Panc1 (cell line): ENCODE measurements at regions not wholly inside any gene's neighbourhood (a gene's known extent, or its start where the extent isn't known, plus 50 kb on each side); places are given as distances from the start of the nearest gene placed in this dataset.

ENCODE experiments used
- ATAC-seq: fragments of 200-7000 bp; cut with Tn5 transposase; 2 replicates; pipeline ENCODE4 v1.9.1; 2020; ENCODE audit warnings: mild to moderate bottlenecking, moderate library complexity
- BruUV-seq: library from RNA; stranded (reverse); fragments of 400-500 nt; replicated peaks from 2 replicates; lab custom pipeline; 2021; lab: Mats Ljungman, UMichigan
- CTCF ChIA-PET: fragments of 300-600 bp; sonication (Branson Sonifier 250); formaldehyde crosslinking; loops from one replicate; lab custom pipeline; 2022; ENCODE audit warnings: antibody characterized with exemption; lab: Charles Lee
- POLR2A ChIA-PET: fragments of 300-600 bp; sonication (Branson Sonifier 250); formaldehyde crosslinking; loops from one replicate; lab custom pipeline; 2022; ENCODE audit warnings: antibody characterized with exemption; lab: Charles Lee
- DNase-seq: peaks from one replicate; pipeline ENCODE4 v3.0.0-alpha.2; 2010; ENCODE audit warnings: low read depth, low spot score
- H3K27ac ChIP-seq: 2 replicates; pipeline ENCODE4 v1.5.1; 2011; ENCODE audit warnings: mild to moderate bottlenecking, low read length, inconsistent platforms
- H3K27me3 ChIP-seq: fragments of 200-500 bp; sonication (Bioruptor generic); 2 replicates; pipeline ENCODE4 v1.6.0; 2014; ENCODE audit warnings: low read length, inconsistent platforms; ENCODE audit not compliant: control insufficient read depth, insufficient read depth
- H3K36me3 ChIP-seq: fragments of 200-500 bp; sonication (Bioruptor generic); 2 replicates; pipeline ENCODE4 v1.5.1; 2014; ENCODE audit warnings: inconsistent platforms, mild to moderate bottlenecking, low read length, moderate library complexity; ENCODE audit not compliant: control insufficient read depth, insufficient read depth
- H3K4me1 ChIP-seq: 2 replicates; pipeline ENCODE4 v1.5.1; 2011; ENCODE audit warnings: inconsistent platforms, mild to moderate bottlenecking, low read length, moderate library complexity; ENCODE audit not compliant: control insufficient read depth, insufficient read depth
- H3K4me3 ChIP-seq, 2 experiments: 2 replicates each; pipeline ENCODE4 v1.5.1; 2011 to 2012; ENCODE audit warnings: low read depth in 2 of 2, low read length in 2 of 2, mild to moderate bottlenecking in 2 of 2, inconsistent platforms in 1 of 2, moderate library complexity in 1 of 2
- H3K9me3 ChIP-seq: fragments of 200-500 bp; sonication (Bioruptor generic); 2 replicates; pipeline ENCODE4 v1.5.1; 2014; ENCODE audit warnings: low read depth, mild to moderate bottlenecking, inconsistent platforms, low read length, moderate library complexity; ENCODE audit not compliant: control insufficient read depth, insufficient read depth
- POLR2AphosphoS5 ChIP-seq: IDR thresholded peaks from 2 replicates; pipeline ENCODE4 v1.6.1; 2012; ENCODE audit warnings: mild to moderate bottlenecking, low read depth, low read length, moderate library complexity
- SIN3A ChIP-seq: IDR thresholded peaks from 2 replicates; pipeline ENCODE4 v1.6.1; 2012; ENCODE audit warnings: low read depth, mild to moderate bottlenecking, low read length, moderate library complexity, borderline replicate concordance; ENCODE audit not compliant: insufficient read depth
- TCF7L2 ChIP-seq: IDR thresholded peaks from 2 replicates; pipeline ENCODE4 v1.6.1; 2011; ENCODE audit warnings: mild to moderate bottlenecking, low read depth, low read length, inconsistent platforms
- in situ Hi-C: cut with HindIII; loops from 2 replicates; pipeline ENCODE4 v1.10.0; 2016; ENCODE audit warnings: low sequenced_read_pairs, low pct_unique_long_range_greater_than_20kb
- intact Hi-C: fragments of 100-400 bp; cut with micrococcal nuclease; formaldehyde crosslinking; loops from one replicate; pipeline ENCODE4 v1.10.0; 2022; ENCODE audit not compliant: unreplicated experiment
- TF ChIP-seq, protein P1 (sequence below), 2 experiments: IDR thresholded peaks; 2 replicates each; pipeline ENCODE4 v1.6.1; 2011 to 2012; ENCODE audit warnings: low read depth in 2 of 2, control low read depth in 1 of 2, low read length in 1 of 2, mild to moderate bottlenecking in 1 of 2, moderate library complexity in 1 of 2; ENCODE audit not compliant: insufficient read depth in 1 of 2
- TF ChIP-seq, protein P2 (sequence below): fragments of 450-650 bp; IDR thresholded peaks from 2 replicates; pipeline ENCODE4 v1.5.1; 2017; ENCODE audit warnings: mild to moderate bottlenecking

- ATAC-seq: no peak
- CTCF ChIA-PET: no interaction called here
Measured at GRCh38 chr2:195105581-195105980, 551.4 kb upstream of the SLC39A10 start.

GRCh38 chr2:195094330-195094729, 562.7 kb upstream of the SLC39A10 start:
- H3K27ac ChIP-seq: no peak overlapping the region
- intact Hi-C loops (no loop called here), in situ Hi-C loops (no loop called here)
- ATAC-seq (no peak), DNase-seq (no peak)
- POLR2A ChIA-PET: no interaction called here
- no peaks in the 10 kb centered on the region for H3K36me3 ChIP-seq
- H3K4me3 ChIP-seq: no peak overlapping the region
- BruUV-seq: no TSS peak
- H3K4me1 ChIP-seq: no peaks in the 10 kb centered on the region
- H3K9me3 ChIP-seq: no peaks in the 10 kb centered on the region
- H3K27me3 ChIP-seq: no peaks in the 10 kb centered on the region
- CTCF ChIA-PET: no interaction called here
- TF ChIP-seq, protein P1, sequence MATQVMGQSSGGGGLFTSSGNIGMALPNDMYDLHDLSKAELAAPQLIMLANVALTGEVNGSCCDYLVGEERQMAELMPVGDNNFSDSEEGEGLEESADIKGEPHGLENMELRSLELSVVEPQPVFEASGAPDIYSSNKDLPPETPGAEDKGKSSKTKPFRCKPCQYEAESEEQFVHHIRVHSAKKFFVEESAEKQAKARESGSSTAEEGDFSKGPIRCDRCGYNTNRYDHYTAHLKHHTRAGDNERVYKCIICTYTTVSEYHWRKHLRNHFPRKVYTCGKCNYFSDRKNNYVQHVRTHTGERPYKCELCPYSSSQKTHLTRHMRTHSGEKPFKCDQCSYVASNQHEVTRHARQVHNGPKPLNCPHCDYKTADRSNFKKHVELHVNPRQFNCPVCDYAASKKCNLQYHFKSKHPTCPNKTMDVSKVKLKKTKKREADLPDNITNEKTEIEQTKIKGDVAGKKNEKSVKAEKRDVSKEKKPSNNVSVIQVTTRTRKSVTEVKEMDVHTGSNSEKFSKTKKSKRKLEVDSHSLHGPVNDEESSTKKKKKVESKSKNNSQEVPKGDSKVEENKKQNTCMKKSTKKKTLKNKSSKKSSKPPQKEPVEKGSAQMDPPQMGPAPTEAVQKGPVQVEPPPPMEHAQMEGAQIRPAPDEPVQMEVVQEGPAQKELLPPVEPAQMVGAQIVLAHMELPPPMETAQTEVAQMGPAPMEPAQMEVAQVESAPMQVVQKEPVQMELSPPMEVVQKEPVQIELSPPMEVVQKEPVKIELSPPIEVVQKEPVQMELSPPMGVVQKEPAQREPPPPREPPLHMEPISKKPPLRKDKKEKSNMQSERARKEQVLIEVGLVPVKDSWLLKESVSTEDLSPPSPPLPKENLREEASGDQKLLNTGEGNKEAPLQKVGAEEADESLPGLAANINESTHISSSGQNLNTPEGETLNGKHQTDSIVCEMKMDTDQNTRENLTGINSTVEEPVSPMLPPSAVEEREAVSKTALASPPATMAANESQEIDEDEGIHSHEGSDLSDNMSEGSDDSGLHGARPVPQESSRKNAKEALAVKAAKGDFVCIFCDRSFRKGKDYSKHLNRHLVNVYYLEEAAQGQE (IDR thresholded peaks at IDR 0.05; ENCODE audit: insufficient read depth in 1 of 2, low read depth in 2 of 2, low read length in 1 of 2): no peak
- TF ChIP-seq TCF7L2 (no peak), SIN3A (no peak), POLR2AphosphoS5 (no peak)
- TF ChIP-seq, protein P2, sequence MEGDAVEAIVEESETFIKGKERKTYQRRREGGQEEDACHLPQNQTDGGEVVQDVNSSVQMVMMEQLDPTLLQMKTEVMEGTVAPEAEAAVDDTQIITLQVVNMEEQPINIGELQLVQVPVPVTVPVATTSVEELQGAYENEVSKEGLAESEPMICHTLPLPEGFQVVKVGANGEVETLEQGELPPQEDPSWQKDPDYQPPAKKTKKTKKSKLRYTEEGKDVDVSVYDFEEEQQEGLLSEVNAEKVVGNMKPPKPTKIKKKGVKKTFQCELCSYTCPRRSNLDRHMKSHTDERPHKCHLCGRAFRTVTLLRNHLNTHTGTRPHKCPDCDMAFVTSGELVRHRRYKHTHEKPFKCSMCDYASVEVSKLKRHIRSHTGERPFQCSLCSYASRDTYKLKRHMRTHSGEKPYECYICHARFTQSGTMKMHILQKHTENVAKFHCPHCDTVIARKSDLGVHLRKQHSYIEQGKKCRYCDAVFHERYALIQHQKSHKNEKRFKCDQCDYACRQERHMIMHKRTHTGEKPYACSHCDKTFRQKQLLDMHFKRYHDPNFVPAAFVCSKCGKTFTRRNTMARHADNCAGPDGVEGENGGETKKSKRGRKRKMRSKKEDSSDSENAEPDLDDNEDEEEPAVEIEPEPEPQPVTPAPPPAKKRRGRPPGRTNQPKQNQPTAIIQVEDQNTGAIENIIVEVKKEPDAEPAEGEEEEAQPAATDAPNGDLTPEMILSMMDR: no peak

More at GRCh38 chr2:195105581-195105980, 551.4 kb upstream of the SLC39A10 start:
- Histone ChIP-seq H3K27ac (no peak overlapping the region), H3K27me3 (no peaks in the 10 kb centered on the region), H3K9me3 (no peaks in the 10 kb centered on the region), H3K4me1 (no peaks in the 10 kb centered on the region), H3K36me3 (no peaks in the 10 kb centered on the region), H3K4me3 (no peak overlapping the region)
- no peak for DNase-seq
- no TSS peak for BruUV-seq
- in situ Hi-C loops: no loop called here
- TF ChIP-seq, protein P2: no peak
- TF ChIP-seq, protein P1 (IDR thresholded peaks at IDR 0.05; ENCODE audit: insufficient read depth in 1 of 2, low read depth in 2 of 2, low read length in 1 of 2): no peak
- TF ChIP-seq TCF7L2 (no peak), POLR2AphosphoS5 (no peak), SIN3A (no peak)
- POLR2A ChIA-PET: no interaction called here
- intact Hi-C loops: no loop called here
